AG04450 (cell line): ENCODE measurements at regions not wholly inside any gene's neighbourhood (a gene's known extent, or its start where the extent isn't known, plus 50 kb on each side); places are given as distances from the start of the nearest gene placed in this dataset.

Experiments used
- CTCF ChIA-PET: fragments of 300-600, 350-600 bp; formaldehyde crosslinking; extraction: SDS; loops from one replicate; lab custom pipeline; 2022; ENCODE audit warnings: antibody characterized with exemption, inconsistent platforms; lab: Charles Lee
- POLR2A ChIA-PET: fragments of 350-600 bp; formaldehyde crosslinking; extraction: SDS; loops from one replicate; lab custom pipeline; 2021; ENCODE audit warnings: antibody characterized with exemption, inconsistent platforms; lab: Yijun Ruan, JAX
- DNase-seq: peaks from one replicate; pipeline ENCODE4 v3.0.0-alpha.2; 2011; ENCODE audit warnings: low read depth, low spot score
- H3K27ac ChIP-seq: one replicate; pipeline ENCODE4 v1.5.1; 2012; ENCODE audit warnings: low read depth, low read length, control low read depth
- H3K27me3 ChIP-seq: one replicate; pipeline ENCODE4 v1.6.0; 2012; ENCODE audit warnings: low read length; ENCODE audit not compliant: control insufficient read depth, insufficient read depth
- H3K4me3 ChIP-seq: 2 replicates; pipeline ENCODE4 v1.5.1; 2011; ENCODE audit warnings: mild to moderate bottlenecking, low read depth, low read length, control low read depth
- H3K9me3 ChIP-seq: 2 replicates; pipeline ENCODE4 v1.5.1; 2012; ENCODE audit warnings: low read length; ENCODE audit not compliant: control insufficient read depth, insufficient read depth
- TF ChIP-seq, protein P1 (sequence below): IDR thresholded peaks from 2 replicates; pipeline ENCODE4 v1.5.1; 2011; ENCODE audit warnings: low read depth, low read length, control low read depth, inconsistent platforms

DNA sequence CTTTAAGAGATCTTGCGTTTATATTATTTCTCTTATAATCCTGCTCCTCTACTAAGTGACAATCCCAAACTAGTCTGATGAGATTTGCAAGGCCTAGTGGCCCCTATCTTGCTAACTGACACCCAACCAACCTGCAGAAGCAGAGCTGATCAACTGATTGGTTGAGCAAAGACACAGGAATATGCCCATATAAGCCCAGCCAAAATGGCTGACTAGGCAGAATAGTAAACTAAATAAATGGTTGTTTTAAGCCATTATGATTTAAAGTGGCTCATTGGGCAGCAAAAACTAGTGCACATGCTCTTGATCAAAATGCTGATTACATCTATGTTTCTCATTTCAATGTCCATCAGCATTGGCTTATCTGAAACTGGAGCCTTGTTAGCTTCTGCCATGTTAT lies 238.0 kb upstream of the PDE4D start:
- TF ChIP-seq, protein P1, sequence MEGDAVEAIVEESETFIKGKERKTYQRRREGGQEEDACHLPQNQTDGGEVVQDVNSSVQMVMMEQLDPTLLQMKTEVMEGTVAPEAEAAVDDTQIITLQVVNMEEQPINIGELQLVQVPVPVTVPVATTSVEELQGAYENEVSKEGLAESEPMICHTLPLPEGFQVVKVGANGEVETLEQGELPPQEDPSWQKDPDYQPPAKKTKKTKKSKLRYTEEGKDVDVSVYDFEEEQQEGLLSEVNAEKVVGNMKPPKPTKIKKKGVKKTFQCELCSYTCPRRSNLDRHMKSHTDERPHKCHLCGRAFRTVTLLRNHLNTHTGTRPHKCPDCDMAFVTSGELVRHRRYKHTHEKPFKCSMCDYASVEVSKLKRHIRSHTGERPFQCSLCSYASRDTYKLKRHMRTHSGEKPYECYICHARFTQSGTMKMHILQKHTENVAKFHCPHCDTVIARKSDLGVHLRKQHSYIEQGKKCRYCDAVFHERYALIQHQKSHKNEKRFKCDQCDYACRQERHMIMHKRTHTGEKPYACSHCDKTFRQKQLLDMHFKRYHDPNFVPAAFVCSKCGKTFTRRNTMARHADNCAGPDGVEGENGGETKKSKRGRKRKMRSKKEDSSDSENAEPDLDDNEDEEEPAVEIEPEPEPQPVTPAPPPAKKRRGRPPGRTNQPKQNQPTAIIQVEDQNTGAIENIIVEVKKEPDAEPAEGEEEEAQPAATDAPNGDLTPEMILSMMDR = no peak
- ChIA-PET CTCF (no interaction called here), POLR2A (no interaction called here)
- Histone ChIP-seq H3K27ac (no peak overlapping the region), H3K9me3 (no peaks in the 10 kb centered on the region), H3K27me3 (no peaks in the 10 kb centered on the region), H3K4me3 (no peak overlapping the region)
- no peak for DNase-seq

- Histone ChIP-seq H3K9me3 (no peaks in the 10 kb centered on the region), H3K27me3 (no peaks in the 10 kb centered on the region), H3K4me3 (no peak overlapping the region), H3K27ac (no peak overlapping the region)
- POLR2A ChIA-PET = no interaction called here
- CTCF ChIA-PET = no interaction called here
- DNase-seq = no peak
- TF ChIP-seq, protein P1 = no peak
These were observed 232.1 kb upstream of the PDE4D start for GRCh38 chr5:60125636-60126035.

DNA sequence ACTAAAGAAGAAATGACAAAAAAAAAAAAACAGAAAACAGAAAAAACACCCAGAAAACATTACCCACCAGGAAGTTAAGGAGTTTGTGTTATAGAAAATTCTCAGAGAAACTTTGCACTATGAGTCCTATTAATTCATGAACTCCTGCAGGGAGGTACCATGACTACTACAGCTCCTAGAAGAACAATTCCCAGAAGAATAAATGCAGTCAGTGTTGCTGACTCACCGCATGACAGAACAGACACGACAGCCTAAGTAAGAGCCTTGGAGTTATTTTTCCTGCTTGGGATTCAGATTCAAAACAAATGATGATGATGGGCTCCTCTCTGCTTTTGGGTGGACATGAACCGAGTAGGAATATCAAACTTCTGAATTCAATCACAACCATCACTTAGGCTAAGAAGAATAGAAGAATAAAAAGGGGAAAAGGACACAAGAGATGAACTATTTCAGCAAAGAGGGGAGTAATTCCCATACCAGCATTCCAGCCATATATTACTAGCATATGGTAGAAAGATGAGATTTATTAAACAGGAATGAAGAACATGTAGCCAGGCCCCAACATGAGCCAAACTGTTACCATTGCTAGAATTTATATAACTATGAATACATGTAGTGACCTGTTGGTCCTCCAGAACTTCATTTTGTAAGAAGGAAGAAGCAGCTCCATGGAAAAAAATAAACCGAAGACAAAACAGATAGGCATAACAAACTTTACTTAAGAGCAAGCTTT lies 209.6 kb upstream of the PDE4D start:
- no peak overlapping the region for H3K4me3 ChIP-seq
- no peak for DNase-seq
- no peak overlapping the region for H3K27ac ChIP-seq

GRCh38 chr5:60101573-60101972 lies 208.0 kb upstream of the PDE4D start:
- H3K27ac ChIP-seq = no peak overlapping the region
- TF ChIP-seq, protein P1 = no peak
- CTCF ChIA-PET = no interaction called here
- POLR2A ChIA-PET = no interaction called here
- H3K27me3 ChIP-seq = no peaks in the 10 kb centered on the region
- H3K4me3 ChIP-seq = no peak overlapping the region
- peaks cover 4% of the 10 kb centered on the region; the same call in 1 of the 2 replicates for H3K9me3 ChIP-seq
- no peak for DNase-seq

More for the DNA sequence above, 209.6 kb upstream of the PDE4D start:
- POLR2A ChIA-PET = no interaction called here
- H3K27me3 ChIP-seq = no peaks in the 10 kb centered on the region
- H3K9me3 ChIP-seq = peaks cover 4% of the 10 kb centered on the region; the same call in 1 of the 2 replicates
- CTCF ChIA-PET = no interaction called here
- TF ChIP-seq, protein P1 = no peak

DNA sequence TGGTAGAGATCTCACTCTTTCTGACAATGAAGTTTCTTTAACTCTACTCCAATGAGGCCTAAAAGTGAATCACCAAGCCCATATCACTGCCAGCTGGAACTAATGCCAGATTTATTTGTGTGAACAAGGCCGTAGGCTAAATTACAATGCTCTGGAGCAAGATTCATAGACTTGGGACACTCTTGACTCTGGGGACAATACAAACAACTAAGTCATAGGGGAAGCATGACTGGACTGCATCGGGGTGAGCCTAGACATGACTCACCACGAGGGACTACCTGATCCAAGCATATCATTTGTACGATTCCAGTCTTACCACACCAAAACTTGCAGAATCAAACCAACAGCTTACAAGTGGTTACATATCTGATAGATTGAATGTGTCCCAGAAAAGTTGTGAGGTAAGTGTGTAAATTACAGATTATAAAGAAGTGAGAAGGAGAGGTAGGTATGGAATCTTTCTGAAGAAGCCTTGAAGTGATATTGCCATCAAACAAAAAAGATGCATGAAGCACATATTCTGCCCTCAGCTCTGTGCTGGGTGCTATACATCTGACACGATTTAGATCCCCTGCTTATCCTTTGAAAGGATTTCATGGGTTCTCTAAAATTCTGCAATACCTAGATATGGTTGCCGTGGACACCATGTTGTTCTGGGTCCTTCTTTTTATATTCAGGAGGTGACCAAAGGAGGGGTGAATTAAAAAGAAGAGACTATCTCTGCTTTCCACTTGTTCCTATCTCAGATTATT lies 199.3 kb upstream of the PDE4D start:
- no peaks in the 10 kb centered on the region for H3K9me3 ChIP-seq
- no peaks in the 10 kb centered on the region for H3K27me3 ChIP-seq
- DNase-seq = no peak
- no peak overlapping the region for H3K27ac ChIP-seq
- no peak overlapping the region for H3K4me3 ChIP-seq
- ChIA-PET CTCF (no interaction called here), POLR2A (no interaction called here)
- TF ChIP-seq, protein P1 = no peak
